Hypothalamus (tissue), 51 donors: ENCODE measurements at regions not wholly inside any gene's neighbourhood (a gene's known extent, or its start where the extent isn't known, plus 50 kb on each side); places are given as distances from the start of the nearest gene placed in this dataset.

Experiments
- DNase-seq, 51 donors: peaks; one replicate each; lab custom pipeline; 2025; lab: John Stamatoyannopoulos, UW

GRCh38 chr3:189041482-189042090, 130.2 kb upstream of the TPRG1 start:
- DNase-seq = peak in 1 of 51 donors; percentile 3

DNA sequence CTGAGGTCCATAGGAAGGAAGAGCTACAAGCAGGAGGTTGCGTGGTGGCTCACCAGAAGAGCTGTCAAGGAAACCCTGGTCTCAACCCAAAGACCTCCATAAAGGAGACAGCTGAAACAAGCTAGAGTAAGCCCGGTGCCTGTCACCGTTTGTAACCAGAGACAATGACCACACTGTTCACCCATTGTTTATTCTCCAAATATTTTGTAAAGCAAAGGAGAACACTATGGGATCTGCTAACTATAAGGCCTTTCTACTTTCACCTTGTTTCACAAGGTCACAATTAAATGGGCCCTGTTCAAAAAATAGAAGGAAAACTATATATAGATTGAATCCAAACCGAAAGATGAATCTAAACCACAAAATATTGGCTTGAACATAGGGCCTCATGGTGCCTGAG, 128.9 kb upstream of the TPRG1 start:
- DNase-seq = no peak

GRCh38 chr3:189049458-189050236, 122.1 kb upstream of the TPRG1 start:
- no peak for DNase-seq

GRCh38 chr3:189053322-189053721, 118.4 kb upstream of the TPRG1 start:
- no peak for DNase-seq

DNA sequence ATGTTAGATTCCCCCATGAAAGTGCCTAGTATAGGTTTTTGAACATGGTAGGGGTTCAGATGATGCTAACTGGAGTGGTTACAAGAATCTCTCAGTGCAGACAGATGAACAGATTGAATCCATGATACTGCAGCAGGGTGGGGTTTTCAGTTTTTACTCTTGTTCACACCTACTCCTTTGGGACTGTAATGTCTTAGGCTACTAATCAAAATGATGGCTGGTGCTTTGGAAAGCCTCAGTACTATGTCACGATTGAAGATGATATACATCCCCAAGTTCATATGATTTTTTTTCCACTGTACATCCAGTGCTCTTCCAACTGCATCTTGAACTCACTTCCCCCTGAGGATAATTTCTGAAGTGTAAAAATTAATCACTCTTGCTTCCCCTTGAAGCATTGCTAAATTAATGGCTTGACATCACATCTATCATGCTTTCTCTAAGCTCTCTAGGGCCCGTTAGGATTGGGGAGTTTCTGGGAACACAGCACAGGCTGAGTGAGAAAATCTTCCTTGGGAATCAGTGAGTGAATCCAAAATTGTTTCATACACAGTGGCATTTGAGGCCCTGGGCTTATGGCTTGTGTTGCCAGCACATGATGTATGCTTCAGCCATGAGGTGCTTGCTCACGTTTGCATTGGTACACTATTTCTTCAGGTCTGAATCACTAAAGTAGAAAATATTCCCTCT, 115.0 kb upstream of the TPRG1 start:
- no peak for DNase-seq

DNA sequence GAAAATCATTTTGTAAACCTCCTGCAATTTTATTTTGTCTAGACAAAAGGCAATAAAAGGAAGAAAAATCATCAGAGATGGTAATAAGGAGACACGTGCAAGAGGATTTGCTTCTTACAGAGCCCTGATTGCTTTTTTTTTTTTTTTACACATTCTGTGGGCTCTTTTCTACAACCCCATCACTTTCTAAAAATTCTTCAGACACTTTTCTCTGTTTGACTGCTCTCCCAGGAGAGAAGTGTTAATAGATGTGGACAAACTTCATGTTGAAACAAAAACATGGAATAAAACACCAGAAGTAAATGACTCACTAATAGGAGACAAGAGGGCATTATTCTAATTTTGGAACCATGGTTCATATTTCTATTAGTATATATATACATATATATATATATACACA, 114.4 kb upstream of the TPRG1 start:
- DNase-seq = no peak

GRCh38 chr3:189058071-189058470, 113.7 kb upstream of the TPRG1 start:
- no peak for DNase-seq

- DNase-seq = no peak
Observed at GRCh38 chr3:189070965-189071364, 100.8 kb upstream of the TPRG1 start.

GRCh38 chr3:189071446-189071845, 100.3 kb upstream of the TPRG1 start:
- DNase-seq = peak in 1 of 51 donors; percentile 6

- no peak for DNase-seq
Observed at GRCh38 chr3:189076449-189076848, 95.3 kb upstream of the TPRG1 start.

GRCh38 chr3:189080745-189081144, 91.0 kb upstream of the TPRG1 start:
- no peak for DNase-seq

- no peak for DNase-seq
Observed at GRCh38 chr3:189082666-189083427, 88.9 kb upstream of the TPRG1 start.

DNA sequence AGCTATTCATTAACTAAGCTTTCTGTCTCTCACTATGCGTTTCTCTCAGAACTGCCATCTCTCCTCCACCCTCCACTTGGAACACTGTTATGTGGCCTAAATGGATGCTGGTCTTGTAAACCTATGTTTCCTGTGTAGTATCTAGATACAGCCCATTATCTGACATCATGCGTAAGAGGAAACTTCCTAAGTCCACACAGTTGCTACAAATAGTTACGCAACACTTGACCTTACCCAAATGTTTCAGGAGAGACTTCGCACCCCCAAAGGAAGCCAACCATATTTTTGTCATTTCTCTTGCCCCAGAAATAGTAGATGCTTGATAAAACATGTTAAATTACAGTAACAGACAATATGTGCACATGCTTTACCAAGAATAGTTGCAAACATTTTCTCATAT, 87.2 kb upstream of the TPRG1 start:
- DNase-seq = no peak

GRCh38 chr3:189092547-189092946, 79.2 kb upstream of the TPRG1 start:
- no peak for DNase-seq

- no peak for DNase-seq
Observed at GRCh38 chr3:189094539-189094938, 77.2 kb upstream of the TPRG1 start.

DNA sequence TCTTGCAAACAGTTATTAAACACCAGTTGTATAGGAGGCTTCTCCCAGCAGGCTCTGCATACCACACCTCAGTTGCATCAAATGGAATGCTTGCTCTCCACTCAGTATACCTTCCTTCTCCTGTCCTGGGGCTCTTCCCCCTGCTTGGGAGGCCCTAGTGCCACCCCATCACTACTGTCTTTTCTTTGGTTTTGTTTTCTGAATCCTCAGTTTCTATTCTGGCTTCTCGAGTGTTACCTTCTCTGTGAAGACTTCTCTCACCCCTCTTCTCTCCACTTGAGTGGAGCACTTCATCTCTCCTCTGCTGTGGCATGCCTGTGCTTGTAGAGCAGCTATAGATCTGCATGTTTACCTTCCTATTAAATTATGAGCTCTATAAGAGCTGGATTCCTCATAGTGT, 75.7 kb upstream of the TPRG1 start:
- DNase-seq = no peak

GRCh38 chr3:189099031-189099471, 72.7 kb upstream of the TPRG1 start:
- peak in 1 of 51 donors; percentile 1 for DNase-seq

DNA sequence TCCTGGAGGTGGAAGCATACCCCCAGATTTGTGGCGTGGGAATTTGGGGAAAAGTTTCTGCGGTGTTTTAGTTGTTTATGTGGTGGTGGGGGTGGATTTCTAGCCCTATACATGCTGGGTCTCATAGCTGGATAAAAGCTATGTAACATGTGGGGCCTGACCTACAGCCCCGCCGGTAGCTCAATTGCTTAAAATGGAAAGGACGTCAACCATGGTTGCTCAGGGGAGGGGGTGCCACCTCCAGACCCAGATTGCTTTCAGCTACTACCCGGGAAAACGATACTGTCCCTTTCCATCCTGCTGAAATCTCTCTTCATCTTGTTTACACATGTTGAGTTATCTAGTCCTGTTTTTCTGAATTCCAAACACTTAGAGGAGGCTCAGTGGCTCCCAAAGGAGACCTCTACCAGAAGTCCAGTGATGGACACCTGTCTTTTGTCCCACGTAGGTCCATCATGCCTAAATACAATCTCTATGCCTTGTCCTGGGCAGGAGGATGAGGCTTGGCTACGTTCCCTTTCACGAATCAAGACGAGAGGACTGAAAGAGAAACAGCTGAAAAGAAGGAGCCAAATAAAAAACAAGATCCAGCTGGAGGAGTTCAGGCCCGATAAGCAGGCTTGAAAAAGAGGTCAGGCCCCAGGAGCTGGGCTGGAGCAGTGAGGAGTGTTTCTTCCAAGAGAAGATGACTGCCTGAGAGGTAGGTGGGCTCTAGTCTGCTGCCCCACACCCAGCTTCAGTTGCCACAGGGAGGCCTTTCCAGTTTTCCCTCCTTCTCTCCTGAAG, 72.1 kb upstream of the TPRG1 start:
- DNase-seq = no peak

GRCh38 chr3:189100866-189101265, 70.9 kb upstream of the TPRG1 start:
- DNase-seq = no peak

DNA sequence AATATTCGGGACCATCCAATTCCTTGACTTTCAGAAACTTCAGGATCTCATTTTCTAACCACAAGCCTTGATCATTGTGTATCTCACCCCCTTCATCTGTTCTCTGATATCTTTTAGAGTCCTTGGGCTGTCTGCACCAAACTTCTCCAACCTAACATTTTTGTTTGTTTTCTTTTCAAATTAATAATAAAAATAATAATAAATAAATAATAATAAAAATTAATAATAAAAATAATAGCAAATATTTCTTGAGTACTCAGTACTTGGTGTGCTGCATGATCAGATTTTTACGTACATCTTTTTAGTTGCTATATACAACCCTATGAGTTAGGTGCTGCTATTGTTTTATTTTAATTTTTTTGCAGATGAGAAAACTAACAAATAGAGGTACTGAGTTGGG, 70.2 kb upstream of the TPRG1 start:
- DNase-seq = no peak
